ENCODE measurements at regions not wholly inside any gene's neighbourhood (a gene's known extent, or its start where the extent isn't known, plus 50 kb on each side); places are given as distances from the start of the nearest gene placed in this dataset.

DNA sequence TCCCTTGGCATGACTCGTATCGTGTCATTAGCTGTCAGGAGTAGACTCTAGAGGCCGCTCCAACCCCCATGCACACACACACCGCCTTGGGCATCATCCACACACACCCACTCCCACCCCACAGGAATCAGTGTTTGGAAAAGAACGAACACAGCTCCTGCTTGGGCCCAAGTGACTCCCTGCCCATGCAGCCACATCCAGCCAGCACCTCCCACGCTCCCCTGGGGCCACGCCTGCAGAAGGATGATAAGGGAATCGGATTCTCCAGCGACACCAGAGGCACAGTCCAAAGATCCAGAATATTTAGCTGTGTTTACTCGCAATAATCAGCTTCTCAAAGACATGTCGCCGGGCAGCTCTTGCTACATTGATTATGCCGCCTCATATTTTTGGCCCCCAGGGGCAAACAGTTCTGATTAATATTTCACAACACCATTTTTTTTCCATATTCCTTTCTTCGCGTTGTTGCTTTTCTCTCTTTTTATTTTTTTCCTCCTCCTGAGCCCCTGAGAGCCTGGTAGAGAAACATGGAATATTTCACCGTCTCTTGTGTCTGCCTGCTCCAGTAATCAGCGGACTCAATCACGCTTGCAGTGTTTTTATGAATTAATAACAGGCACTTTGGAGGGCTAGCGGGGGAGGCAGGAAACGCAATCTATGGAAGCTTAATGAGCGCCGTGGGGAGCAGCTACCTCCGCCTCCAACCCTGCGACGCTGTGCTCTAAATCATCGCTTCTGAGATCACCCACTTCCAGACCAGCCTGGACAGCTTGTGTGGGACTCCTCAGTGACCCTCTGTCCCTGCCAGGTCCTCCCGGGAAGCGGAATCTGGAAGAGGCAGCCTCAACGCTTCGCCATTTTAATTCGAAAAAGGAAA, 221.4 kb downstream of the TLE3 start:
- TF ChIP-seq, protein P1, sequence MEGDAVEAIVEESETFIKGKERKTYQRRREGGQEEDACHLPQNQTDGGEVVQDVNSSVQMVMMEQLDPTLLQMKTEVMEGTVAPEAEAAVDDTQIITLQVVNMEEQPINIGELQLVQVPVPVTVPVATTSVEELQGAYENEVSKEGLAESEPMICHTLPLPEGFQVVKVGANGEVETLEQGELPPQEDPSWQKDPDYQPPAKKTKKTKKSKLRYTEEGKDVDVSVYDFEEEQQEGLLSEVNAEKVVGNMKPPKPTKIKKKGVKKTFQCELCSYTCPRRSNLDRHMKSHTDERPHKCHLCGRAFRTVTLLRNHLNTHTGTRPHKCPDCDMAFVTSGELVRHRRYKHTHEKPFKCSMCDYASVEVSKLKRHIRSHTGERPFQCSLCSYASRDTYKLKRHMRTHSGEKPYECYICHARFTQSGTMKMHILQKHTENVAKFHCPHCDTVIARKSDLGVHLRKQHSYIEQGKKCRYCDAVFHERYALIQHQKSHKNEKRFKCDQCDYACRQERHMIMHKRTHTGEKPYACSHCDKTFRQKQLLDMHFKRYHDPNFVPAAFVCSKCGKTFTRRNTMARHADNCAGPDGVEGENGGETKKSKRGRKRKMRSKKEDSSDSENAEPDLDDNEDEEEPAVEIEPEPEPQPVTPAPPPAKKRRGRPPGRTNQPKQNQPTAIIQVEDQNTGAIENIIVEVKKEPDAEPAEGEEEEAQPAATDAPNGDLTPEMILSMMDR (IDR thresholded peaks at IDR 0.05; ENCODE audit: borderline replicate concordance, extremely low read depth, low read length, poor library complexity, severe bottlenecking), result no peak
- TF ChIP-seq EZH2 (IDR thresholded peaks at IDR 0.05; ENCODE audit: borderline replicate concordance, low read depth, low read length, severe bottlenecking), result no peak
